ENCODE measurements at regions not wholly inside any gene's neighbourhood (a gene's known extent, or its start where the extent isn't known, plus 50 kb on each side); places are given as distances from the start of the nearest gene placed in this dataset.
"Not testable (repeated sequence)": the region's sequence is repeated elsewhere in the genome, so short reads cannot be mapped to it uniquely, and the experiment has no call there.

GRCh38 chr10:21463436-21463835 lies 62.0 kb downstream of the SKIDA1 start:
- no peak overlapping the region for H3K27ac ChIP-seq
- no peak overlapping the region for H3K4me3 ChIP-seq
- in situ Hi-C loops (cut with MboI; ENCODE audit: low pct_unique_long_range_greater_than_20kb in 2 of 9, low sequenced_read_pairs in 9 of 9, unreplicated experiment in 9 of 9), result no loop called here
- H3K4me1 ChIP-seq (replicated peaks in 1 of 2), result no peaks in the 10 kb centered on the region
- 0 to 86% (median 78%) methylated on average over 1 to 3 of the region's 3 CpGs; no CpG with 5 or more reads in 1 of the 10 experiments for WGBS, 10 experiments
- ATAC-seq (replicated peaks in 6 of 8), result no peak

GRCh38 chr10:21458126-21458871 lies 67.2 kb downstream of the SKIDA1 start:
- ATAC-seq (replicated peaks in 6 of 8), result peak in 1 of 8 experiments; percentile 46
- H3K27ac ChIP-seq, result no peak overlapping the region
- no peaks in the 10 kb centered on the region for H3K4me1 ChIP-seq (replicated peaks in 1 of 2)
- in situ Hi-C loops (cut with MboI; ENCODE audit: low pct_unique_long_range_greater_than_20kb in 2 of 9, low sequenced_read_pairs in 9 of 9, unreplicated experiment in 9 of 9), result no loop called here
- H3K4me3 ChIP-seq, result no peak overlapping the region
- 10 to 98% (median 80%) methylated on average over 1 to 5 of the region's 5 CpGs; no CpG with 5 or more reads in 1 of the 10 experiments for WGBS, 10 experiments

GRCh38 chr10:21456160-21456559 lies 69.3 kb downstream of the SKIDA1 start:
- no peaks in the 10 kb centered on the region for H3K4me1 ChIP-seq (replicated peaks in 1 of 2)
- WGBS, 10 experiments, result 78 to 100% (median 93%) methylated on average over 1 to 5 of the region's 5 CpGs
- H3K27ac ChIP-seq, result no peak overlapping the region
- in situ Hi-C loops (cut with MboI; ENCODE audit: low pct_unique_long_range_greater_than_20kb in 2 of 9, low sequenced_read_pairs in 9 of 9, unreplicated experiment in 9 of 9), result no loop called here
- no peak overlapping the region for H3K4me3 ChIP-seq
- no peak for ATAC-seq (replicated peaks in 6 of 8)

- Histone ChIP-seq H3K4me3 (no peak overlapping the region), H3K27ac (no peak overlapping the region), H3K4me1 (replicated peaks in 1 of 2) (no peaks in the 10 kb centered on the region)
- no peak for ATAC-seq (replicated peaks in 6 of 8)
- WGBS, 10 experiments, result 38 to 100% (median 92%) methylated on average over 1 to 3 of the region's 3 CpGs
- in situ Hi-C loops (cut with MboI; ENCODE audit: low pct_unique_long_range_greater_than_20kb in 2 of 9, low sequenced_read_pairs in 9 of 9, unreplicated experiment in 9 of 9), result no loop called here
Observed at GRCh38 chr10:21452203-21452602, 73.3 kb downstream of the SKIDA1 start.

GRCh38 chr10:21449288-21449966 lies 76.1 kb downstream of the SKIDA1 start:
- in situ Hi-C loops (cut with MboI; ENCODE audit: low pct_unique_long_range_greater_than_20kb in 2 of 9, low sequenced_read_pairs in 9 of 9, unreplicated experiment in 9 of 9), result no loop called here
- H3K27ac ChIP-seq, result no peak overlapping the region
- WGBS, 10 experiments, result 77 to 100% (median 89%) methylated on average over 2 to 8 of the region's 8 CpGs; no CpG with 5 or more reads in 4 of the 10 experiments
- no peak for ATAC-seq (replicated peaks in 6 of 8)
- peaks cover 4 to 10% of the 10 kb centered on the region in 2 donors for H3K4me1 ChIP-seq (replicated peaks in 1 of 2)
- no peak overlapping the region for H3K4me3 ChIP-seq

GRCh38 chr10:21445163-21445562 lies 80.3 kb downstream of the SKIDA1 start:
- in situ Hi-C loops (cut with MboI; ENCODE audit: low pct_unique_long_range_greater_than_20kb in 2 of 9, low sequenced_read_pairs in 9 of 9, unreplicated experiment in 9 of 9), result no loop called here
- peak in 4 of 8 experiments; percentile 9 to 84 (median 53) for ATAC-seq (replicated peaks in 6 of 8)
- 17 to 67% (median 29%) methylated on average over 1 of the region's 1 CpG; no CpG with 5 or more reads in 1 of the 10 experiments for WGBS, 10 experiments
- Histone ChIP-seq H3K27ac (no peak overlapping the region), H3K4me1 (replicated peaks in 1 of 2) (peaks cover 4 to 12% of the 10 kb centered on the region in 2 donors), H3K4me3 (no peak overlapping the region)

GRCh38 chr10:21441625-21442024 lies 83.9 kb downstream of the SKIDA1 start:
- no peak for ATAC-seq (replicated peaks in 6 of 8)
- 33 to 100% (median 82%) methylated on average over 1 to 2 of the region's 2 CpGs; no CpG with 5 or more reads in 5 of the 10 experiments for WGBS, 10 experiments
- in situ Hi-C loops (cut with MboI; ENCODE audit: low pct_unique_long_range_greater_than_20kb in 2 of 9, low sequenced_read_pairs in 9 of 9, unreplicated experiment in 9 of 9), result no loop called here
- H3K4me1 ChIP-seq (replicated peaks in 1 of 2), result peaks cover 4 to 12% of the 10 kb centered on the region in 2 donors
- H3K27ac ChIP-seq, result no peak overlapping the region
- H3K4me3 ChIP-seq, result no peak overlapping the region

- H3K4me1 ChIP-seq (replicated peaks in 1 of 2); in situ Hi-C loops (cut with MboI; ENCODE audit: low pct_unique_long_range_greater_than_20kb in 2 of 9, low sequenced_read_pairs in 9 of 9, unreplicated experiment in 9 of 9); H3K27ac ChIP-seq; ATAC-seq (replicated peaks in 6 of 8); H3K4me3 ChIP-seq: not testable (repeated sequence)
- 49 to 94% (median 63%) methylated on average over 2 to 8 of the region's 10 CpGs; no CpG with 5 or more reads in 1 of the 10 experiments for WGBS, 10 experiments
Observed at GRCh38 chr10:21438914-21439313, 86.6 kb downstream of the SKIDA1 start.

- Histone ChIP-seq H3K4me3 (no peak overlapping the region), H3K4me1 (replicated peaks in 1 of 2) (no peaks in the 10 kb centered on the region), H3K27ac (no peak overlapping the region)
- 18 to 94% (median 67%) methylated on average over 1 to 6 of the region's 8 CpGs; no CpG with 5 or more reads in 3 of the 10 experiments for WGBS, 10 experiments
- in situ Hi-C loops (cut with MboI; ENCODE audit: low pct_unique_long_range_greater_than_20kb in 2 of 9, low sequenced_read_pairs in 9 of 9, unreplicated experiment in 9 of 9), result no loop called here
- ATAC-seq (replicated peaks in 6 of 8), result no peak
Observed at GRCh38 chr10:21437770-21438382, 87.6 kb downstream of the SKIDA1 start.

GRCh38 chr10:21432266-21432665 lies 93.2 kb downstream of the SKIDA1 start:
- 29 to 100% (median 63%) methylated on average over 1 of the region's 1 CpG; no CpG with 5 or more reads in 3 of the 10 experiments for WGBS, 10 experiments

GRCh38 chr10:21431799-21432198 lies 93.7 kb downstream of the SKIDA1 start:
- no peak overlapping the region for H3K27ac ChIP-seq
- H3K4me1 ChIP-seq (replicated peaks in 1 of 2), result no peaks in the 10 kb centered on the region
- no peak overlapping the region for H3K4me3 ChIP-seq
- 63 to 100% (median 83%) methylated on average over 1 to 2 of the region's 2 CpGs; no CpG with 5 or more reads in 6 of the 10 experiments for WGBS, 10 experiments
- in situ Hi-C loops (cut with MboI; ENCODE audit: low pct_unique_long_range_greater_than_20kb in 2 of 9, low sequenced_read_pairs in 9 of 9, unreplicated experiment in 9 of 9), result no loop called here
- ATAC-seq (replicated peaks in 6 of 8), result no peak

More at GRCh38 chr10:21432266-21432665, 93.2 kb downstream of the SKIDA1 start:
- H3K4me1 ChIP-seq (replicated peaks in 1 of 2), result no peaks in the 10 kb centered on the region
- in situ Hi-C loops (cut with MboI; ENCODE audit: low pct_unique_long_range_greater_than_20kb in 2 of 9, low sequenced_read_pairs in 9 of 9, unreplicated experiment in 9 of 9), result no loop called here
- H3K4me3 ChIP-seq, result no peak overlapping the region
- ATAC-seq (replicated peaks in 6 of 8), result no peak
- H3K27ac ChIP-seq, result no peak overlapping the region

GRCh38 chr10:21427804-21428481 lies 97.5 kb downstream of the SKIDA1 start:
- WGBS, 10 experiments, result 60 to 100% (median 84%) methylated on average over 1 to 6 of the region's 6 CpGs; no CpG with 5 or more reads in 1 of the 10 experiments
- H3K4me1 ChIP-seq (replicated peaks in 1 of 2), result no peaks in the 10 kb centered on the region
- H3K27ac ChIP-seq, result no peak overlapping the region
- peak in 2 of 8 experiments; percentile 36 to 54 for ATAC-seq (replicated peaks in 6 of 8)
- in situ Hi-C loops (cut with MboI; ENCODE audit: low pct_unique_long_range_greater_than_20kb in 2 of 9, low sequenced_read_pairs in 9 of 9, unreplicated experiment in 9 of 9), result no loop called here
- H3K4me3 ChIP-seq, result no peak overlapping the region
